ENCODE measurements at regions not wholly inside any gene's neighbourhood (a gene's known extent, or its start where the extent isn't known, plus 50 kb on each side); places are given as distances from the start of the nearest gene placed in this dataset.

- TF ChIP-seq SUZ12 (IDR thresholded peaks at IDR 0.05; ENCODE audit: extremely low read depth, insufficient read depth, insufficient read length) (no peak), YY1 (IDR thresholded peaks at IDR 0.05; ENCODE audit: insufficient read depth, insufficient read length) (no peak), ZNF274 (IDR thresholded peaks at IDR 0.05; ENCODE audit: low read depth, low read length) (no peak)
Measured at GRCh38 chr2:64845273-64845905, 143.8 kb upstream of the SLC1A4 start.
